Endothelial cell of umbilical vein (primary cell): ENCODE measurements at regions not wholly inside any gene's neighbourhood (a gene's known extent, or its start where the extent isn't known, plus 50 kb on each side); places are given as distances from the start of the nearest gene placed in this dataset.

ENCODE experiments used
- EZH2 ChIP-seq: IDR thresholded peaks from 2 replicates; pipeline ENCODE4 v1.6.1; 2012; ENCODE audit warnings: borderline replicate concordance, low read depth, mild to moderate bottlenecking, moderate library complexity, low read length, inconsistent platforms; ENCODE audit not compliant: severe bottlenecking
- FOS ChIP-seq: IDR thresholded peaks from 2 replicates; pipeline ENCODE4 v1.6.1; 2011; ENCODE audit warnings: mild to moderate bottlenecking, low read length, moderate library complexity, borderline replicate concordance; ENCODE audit not compliant: insufficient read depth
- POLR2A ChIP-seq: IDR thresholded peaks from 2 replicates; pipeline ENCODE4 v1.6.1; 2012; ENCODE audit warnings: low read depth, mild to moderate bottlenecking, control low read depth, low read length
- POLR2AphosphoS5 ChIP-seq: IDR thresholded peaks from 2 replicates; pipeline ENCODE4 v1.6.1; 2012; ENCODE audit warnings: low read depth, mild to moderate bottlenecking, control low read depth, low read length, moderate library complexity; ENCODE audit not compliant: insufficient read depth
- TF ChIP-seq, protein P1 (sequence below), 2 donors: IDR thresholded peaks; 1 replicate in 1 of 2; 2 replicates in 1 of 2; pipeline ENCODE4 v1.5.1; 2011; ENCODE audit warnings: low read length in 2 of 2, mild to moderate bottlenecking in 2 of 2, moderate library complexity in 2 of 2, control low read depth in 1 of 2, inconsistent platforms in 1 of 2, low read depth in 1 of 2; ENCODE audit not compliant: insufficient read depth in 1 of 2; ENCODE audit errors: extremely low read depth in 1 of 2
- TF ChIP-seq, protein P2 (sequence below): IDR thresholded peaks from 2 replicates; pipeline ENCODE4 v1.6.1; 2011; ENCODE audit not compliant: insufficient read depth, insufficient read length

DNA sequence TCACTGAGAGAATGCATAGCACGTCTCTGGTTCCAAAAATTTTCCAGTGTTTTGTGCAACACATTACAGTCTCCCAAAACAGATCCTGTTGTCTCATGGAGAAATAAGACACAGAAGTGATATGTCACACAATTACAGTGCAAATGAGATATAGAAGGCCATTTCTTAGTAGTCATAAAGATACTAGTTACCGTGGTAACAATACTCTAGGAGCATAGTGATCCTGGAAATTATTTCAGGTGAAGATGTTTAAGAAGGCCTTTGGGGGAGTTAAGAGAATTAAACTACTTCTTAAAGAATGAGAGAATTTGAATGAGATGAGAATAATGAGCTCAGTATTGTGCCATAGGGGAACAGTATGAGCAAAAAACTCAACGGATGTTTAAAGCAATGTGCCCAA is 628.0 kb upstream of the MIR17HG start:
- TF ChIP-seq, protein P1, sequence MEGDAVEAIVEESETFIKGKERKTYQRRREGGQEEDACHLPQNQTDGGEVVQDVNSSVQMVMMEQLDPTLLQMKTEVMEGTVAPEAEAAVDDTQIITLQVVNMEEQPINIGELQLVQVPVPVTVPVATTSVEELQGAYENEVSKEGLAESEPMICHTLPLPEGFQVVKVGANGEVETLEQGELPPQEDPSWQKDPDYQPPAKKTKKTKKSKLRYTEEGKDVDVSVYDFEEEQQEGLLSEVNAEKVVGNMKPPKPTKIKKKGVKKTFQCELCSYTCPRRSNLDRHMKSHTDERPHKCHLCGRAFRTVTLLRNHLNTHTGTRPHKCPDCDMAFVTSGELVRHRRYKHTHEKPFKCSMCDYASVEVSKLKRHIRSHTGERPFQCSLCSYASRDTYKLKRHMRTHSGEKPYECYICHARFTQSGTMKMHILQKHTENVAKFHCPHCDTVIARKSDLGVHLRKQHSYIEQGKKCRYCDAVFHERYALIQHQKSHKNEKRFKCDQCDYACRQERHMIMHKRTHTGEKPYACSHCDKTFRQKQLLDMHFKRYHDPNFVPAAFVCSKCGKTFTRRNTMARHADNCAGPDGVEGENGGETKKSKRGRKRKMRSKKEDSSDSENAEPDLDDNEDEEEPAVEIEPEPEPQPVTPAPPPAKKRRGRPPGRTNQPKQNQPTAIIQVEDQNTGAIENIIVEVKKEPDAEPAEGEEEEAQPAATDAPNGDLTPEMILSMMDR (IDR thresholded peaks at IDR 0.05; ENCODE audit: extremely low read depth in 1 of 2, insufficient read depth in 1 of 2, low read depth in 1 of 2, low read length in 2 of 2) = no peak
- TF ChIP-seq FOS (no peak), POLR2A (no peak), POLR2AphosphoS5 (no peak), EZH2 (no peak)
- TF ChIP-seq, protein P2, sequence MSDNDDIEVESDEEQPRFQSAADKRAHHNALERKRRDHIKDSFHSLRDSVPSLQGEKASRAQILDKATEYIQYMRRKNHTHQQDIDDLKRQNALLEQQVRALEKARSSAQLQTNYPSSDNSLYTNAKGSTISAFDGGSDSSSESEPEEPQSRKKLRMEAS = no peak
